Gastroesophageal sphincter (tissue), 3 donors: ENCODE measurements at regions not wholly inside any gene's neighbourhood (a gene's known extent, or its start where the extent isn't known, plus 50 kb on each side); places are given as distances from the start of the nearest gene placed in this dataset.

Source experiments
- CTCF ChIP-seq, 4 experiments: fragments of 200-600 bp in 2 of 4; fragments of 450-650 bp in 2 of 4; sonication (generic) in 1 of 4; IDR thresholded peaks; one replicate each; pipeline ENCODE4 v1.5.1; 2017 to 2019; ENCODE audit warnings: antibody characterized with exemption in 4 of 4, mild to moderate bottlenecking in 2 of 4, moderate library complexity in 2 of 4
- EP300 ChIP-seq: sonication (generic); formaldehyde crosslinking; IDR thresholded peaks from one replicate; pipeline ENCODE4 v1.6.1; 2017; ENCODE audit warnings: antibody characterized with exemption, mild to moderate bottlenecking

- TF ChIP-seq CTCF (IDR thresholded peaks at IDR 0.05) (no peak), EP300 (no peak)
Measured at GRCh38 chr22:48954781-48955311, 872.8 kb downstream of the BRD1 start.
